ENCODE measurements at regions not wholly inside any gene's neighbourhood (a gene's known extent, or its start where the extent isn't known, plus 50 kb on each side); places are given as distances from the start of the nearest gene placed in this dataset.

- no peak for DNase-seq (ENCODE audit: low read depth in 2 of 2)
- no peak overlapping the region for H3K4me3 ChIP-seq (replicated peaks in 1 of 2; ENCODE audit: low read depth in 2 of 2, low read length in 2 of 2)
- no peak for TF ChIP-seq CTCF (IDR thresholded peaks at IDR 0.05; ENCODE audit: low read depth, low read length)
Measured at GRCh38 chr4:14452764-14453163, 549.5 kb upstream of the CPEB2 start.

GRCh38 chr4:14458463-14458862 is 543.8 kb upstream of the CPEB2 start:
- no peak for TF ChIP-seq CTCF (IDR thresholded peaks at IDR 0.05; ENCODE audit: low read depth, low read length)
- no peak for DNase-seq (ENCODE audit: low read depth in 2 of 2)
- H3K4me3 ChIP-seq (replicated peaks in 1 of 2; ENCODE audit: low read depth in 2 of 2, low read length in 2 of 2) = no peak overlapping the region

GRCh38 chr4:14465057-14465456 is 537.2 kb upstream of the CPEB2 start:
- TF ChIP-seq CTCF (IDR thresholded peaks at IDR 0.05; ENCODE audit: low read depth, low read length) = no peak
- no peak for DNase-seq (ENCODE audit: low read depth in 2 of 2)

GRCh38 chr4:14465507-14465906 is 536.8 kb upstream of the CPEB2 start:
- TF ChIP-seq CTCF (IDR thresholded peaks at IDR 0.05; ENCODE audit: low read depth, low read length) = no peak

More at GRCh38 chr4:14465057-14465456, 537.2 kb upstream of the CPEB2 start:
- H3K4me3 ChIP-seq (replicated peaks in 1 of 2; ENCODE audit: low read depth in 2 of 2, low read length in 2 of 2) = no peak overlapping the region

GRCh38 chr4:14478504-14478903 is 523.8 kb upstream of the CPEB2 start:
- no peak overlapping the region for H3K4me3 ChIP-seq (replicated peaks in 1 of 2; ENCODE audit: low read depth in 2 of 2, low read length in 2 of 2)
- no peak for DNase-seq (ENCODE audit: low read depth in 2 of 2)
- TF ChIP-seq CTCF (IDR thresholded peaks at IDR 0.05; ENCODE audit: low read depth, low read length) = no peak

More at GRCh38 chr4:14465507-14465906, 536.8 kb upstream of the CPEB2 start:
- no peak for DNase-seq (ENCODE audit: low read depth in 2 of 2)
- no peak overlapping the region for H3K4me3 ChIP-seq (replicated peaks in 1 of 2; ENCODE audit: low read depth in 2 of 2, low read length in 2 of 2)

- no peak for TF ChIP-seq CTCF (IDR thresholded peaks at IDR 0.05; ENCODE audit: low read depth, low read length)
- no peak for DNase-seq (ENCODE audit: low read depth in 2 of 2)
- no peak overlapping the region for H3K4me3 ChIP-seq (replicated peaks in 1 of 2; ENCODE audit: low read depth in 2 of 2, low read length in 2 of 2)
Measured at GRCh38 chr4:14496408-14496807, 505.9 kb upstream of the CPEB2 start.

- no peak for TF ChIP-seq CTCF (IDR thresholded peaks at IDR 0.05; ENCODE audit: low read depth, low read length)
- no peak overlapping the region for H3K4me3 ChIP-seq (replicated peaks in 1 of 2; ENCODE audit: low read depth in 2 of 2, low read length in 2 of 2)
- DNase-seq (ENCODE audit: low read depth in 2 of 2) = no peak
Measured at GRCh38 chr4:14496969-14497368, 505.3 kb upstream of the CPEB2 start.

Measured in cardiac fibroblast (primary cell).